Adrenal gland (tissue), 9 donors: ENCODE measurements at regions not wholly inside any gene's neighbourhood (a gene's known extent, or its start where the extent isn't known, plus 50 kb on each side); places are given as distances from the start of the nearest gene placed in this dataset.

ENCODE experiments used
- DNase-seq, 7 donors: peaks; one replicate each; pipeline ENCODE4 v3.0.0-alpha.2; 2019 to 2020
- H3K27ac ChIP-seq, 5 donors: fragments of 200-600 bp; sonication (generic) in 4 of 5; 1 replicate in 3 of 5; 2 replicates in 2 of 5; pipeline versions ENCODE4 v1.5.1 to v1.8.0; 2016 to 2020; ENCODE audit warnings: mild to moderate bottlenecking in 1 of 5
- H3K27me3 ChIP-seq: fragments of 200-600 bp; 2 replicates; pipeline ENCODE4 v1.8.0; 2021
- H3K36me3 ChIP-seq, 2 donors: fragments of 200-600 bp; replicated peaks in 1 of 2; 1 replicate in 1 of 2; 2 replicates in 1 of 2; pipeline versions ENCODE4 v1.5.1 to v1.8.0; 2018 to 2022
- H3K4me1 ChIP-seq, 2 donors: fragments of 200-600 bp; replicated peaks in 1 of 2; 1 replicate in 1 of 2; 2 replicates in 1 of 2; pipeline versions ENCODE4 v1.5.1 to v1.8.0; 2018 to 2021
- H3K4me3 ChIP-seq, 4 donors: fragments of 200-600 bp; sonication (generic) in 3 of 4; one replicate each; pipeline ENCODE4 v1.5.1; 2016 to 2018
- H3K9me3 ChIP-seq, 3 donors: fragments of 200-600 bp; sonication (generic) in 1 of 3; replicated peaks in 1 of 3; 1 replicate in 2 of 3; 2 replicates in 1 of 3; pipeline versions ENCODE4 v1.5.1 to v1.8.0; 2016 to 2021
- CTCF ChIP-seq, 6 experiments: fragments of 450-650 bp in 4 of 6; fragments of 200-600 bp in 2 of 6; sonication (generic) in 1 of 6; IDR thresholded peaks; 1 replicate in 5 of 6; 2 replicates in 1 of 6; pipeline versions ENCODE4 v1.5.1 to v1.8.0; 2016 to 2021; ENCODE audit warnings: antibody characterized with exemption in 6 of 6, mild to moderate bottlenecking in 2 of 6, moderate library complexity in 1 of 6
- POLR2A ChIP-seq, 2 donors: fragments of 450-650 bp; IDR thresholded peaks; one replicate each; pipeline ENCODE4 v1.6.1; 2017; ENCODE audit warnings: antibody characterized with exemption in 2 of 2, mild to moderate bottlenecking in 2 of 2, moderate library complexity in 1 of 2
- WGBS, 4 donors: extraction: QIAGEN DNeasy Blood & Tissue Kit in 2 of 4; methylation state at CpG; one replicate each; pipeline versions ENCODE4 v1.1.5 to v1.1.7; 2013 to 2017; 5-methylcytosine and 5-hydroxymethylcytosine counted together
- intact Hi-C, 2 donors: fragments of 100-400 bp; cut with DNase I; formaldehyde crosslinking; loops; one replicate each; pipeline versions ENCODE4 v1.14.1 to v1.15.0; 2022 to 2023
- donor health status: healthy with polysubstance abuse.
- donor health status: Bipolar disorder and iron deficiency.
- donor health status: DM: yes; HTN: yes; CAD: no.
- donor health status: DM: no; HTN: no; CAD: no.
- donor health status: DM: no; HTN: no; CAD: no.

DNA sequence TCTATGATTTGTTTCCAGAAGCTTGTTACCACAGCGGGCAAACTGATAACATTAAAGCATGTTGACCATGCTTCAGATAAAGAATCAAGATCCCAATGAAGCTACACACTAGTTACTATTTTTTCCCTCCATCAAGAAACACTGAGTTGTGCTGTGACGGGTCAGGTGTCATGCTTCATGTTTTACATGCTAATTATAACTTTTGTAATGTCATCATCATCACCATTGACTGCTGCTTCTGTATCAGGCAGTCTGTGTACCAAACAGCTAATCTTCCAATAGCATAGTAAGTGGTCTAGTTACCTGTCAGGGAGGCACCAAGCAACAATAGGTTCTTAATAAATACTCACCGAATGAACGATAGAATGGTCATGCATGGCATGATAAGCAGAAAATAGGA, 388.1 kb downstream of the THBS2 start:
- WGBS, 4 donors, result 89 to 93% (median 90%) methylated on average over 4 of the region's 4 CpGs
- intact Hi-C loops, result no loop called here
- H3K4me3 ChIP-seq, result no peak overlapping the region
- TF ChIP-seq POLR2A (IDR thresholded peaks at IDR 0.05), result no peak
- no peak for TF ChIP-seq CTCF (IDR thresholded peaks at IDR 0.05)
- no peaks in the 10 kb centered on the region for H3K4me1 ChIP-seq
- no peak for DNase-seq
- H3K27ac ChIP-seq, result no peak overlapping the region
- no peaks in the 10 kb centered on the region for H3K27me3 ChIP-seq
- H3K9me3 ChIP-seq, result no peaks in the 10 kb centered on the region
- H3K36me3 ChIP-seq, result no peaks in the 10 kb centered on the region

DNA sequence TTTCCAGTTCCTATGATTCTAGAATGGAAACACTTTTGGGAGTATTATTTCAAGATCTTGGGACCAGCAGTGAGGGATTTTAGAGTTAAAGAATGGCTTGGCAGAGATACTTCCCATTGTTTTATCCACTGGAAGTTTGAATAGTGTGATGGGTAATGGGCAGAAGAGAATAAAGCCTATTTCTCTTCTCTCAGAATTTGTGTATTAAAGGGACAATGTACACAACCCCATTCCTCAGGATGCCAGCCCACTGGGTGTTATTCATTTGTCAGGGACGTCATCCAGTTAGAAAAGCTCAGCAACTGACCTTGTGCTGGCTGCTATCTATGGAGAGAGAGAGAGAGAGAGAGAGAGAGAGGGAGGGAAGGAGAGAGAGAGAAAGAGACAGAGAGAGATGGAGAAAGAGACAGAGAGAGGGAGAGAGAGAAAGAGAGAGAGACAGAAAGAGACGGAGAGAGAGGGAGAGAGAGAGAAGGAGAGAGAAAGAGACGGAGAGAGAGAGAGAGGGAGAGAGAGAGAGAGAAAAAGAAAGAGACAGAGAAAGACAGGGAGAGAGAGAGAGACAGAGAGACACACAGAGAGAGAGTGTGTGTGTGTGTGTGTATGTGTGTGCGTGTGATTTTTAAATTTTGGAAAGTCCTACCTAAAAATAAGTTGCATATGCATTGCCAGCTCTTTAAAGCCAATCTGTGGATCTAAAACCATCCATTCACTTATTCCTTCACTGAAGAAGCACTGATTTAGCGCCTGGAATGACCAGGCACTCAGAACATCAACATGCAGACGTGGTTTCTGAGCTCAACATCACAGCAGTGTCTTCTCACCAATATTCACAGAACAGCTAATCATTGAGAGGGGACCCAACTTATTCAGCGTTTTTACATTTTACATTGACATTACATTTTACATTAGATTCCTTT, 388.8 kb downstream of the THBS2 start:
- TF ChIP-seq POLR2A (IDR thresholded peaks at IDR 0.05), result no peak
- no peak for TF ChIP-seq CTCF (IDR thresholded peaks at IDR 0.05)
- H3K36me3 ChIP-seq, result no peaks in the 10 kb centered on the region
- no peaks in the 10 kb centered on the region for H3K9me3 ChIP-seq
- H3K27ac ChIP-seq, result no peak overlapping the region
- no peaks in the 10 kb centered on the region for H3K4me1 ChIP-seq
- H3K4me3 ChIP-seq, result no peak overlapping the region
- intact Hi-C loops, result no loop called here
- H3K27me3 ChIP-seq, result no peaks in the 10 kb centered on the region
- WGBS, 4 donors, result 57 to 68% (median 65%) methylated on average over 7 of the region's 7 CpGs
- DNase-seq, result no peak

GRCh38 chr6:168863467-168863866, 390.2 kb downstream of the THBS2 start:
- no peak for DNase-seq
- no peak for TF ChIP-seq CTCF (IDR thresholded peaks at IDR 0.05)
- no peak for TF ChIP-seq POLR2A (IDR thresholded peaks at IDR 0.05)
- no peaks in the 10 kb centered on the region for H3K27me3 ChIP-seq
- H3K27ac ChIP-seq, result no peak overlapping the region
- 80 to 83% (median 82%) methylated on average over 4 of the region's 4 CpGs for WGBS, 4 donors
- H3K4me1 ChIP-seq, result no peaks in the 10 kb centered on the region
- no peaks in the 10 kb centered on the region for H3K36me3 ChIP-seq
- no peak overlapping the region for H3K4me3 ChIP-seq
- H3K9me3 ChIP-seq, result no peaks in the 10 kb centered on the region
- intact Hi-C loops, result no loop called here

GRCh38 chr6:168862346-168862980, 391.2 kb downstream of the THBS2 start:
- no peaks in the 10 kb centered on the region for H3K27me3 ChIP-seq
- H3K27ac ChIP-seq, result no peak overlapping the region
- H3K4me1 ChIP-seq, result no peaks in the 10 kb centered on the region
- WGBS, 4 donors, result 92 to 95% (median 94%) methylated on average over 10 of the region's 10 CpGs
- TF ChIP-seq CTCF (IDR thresholded peaks at IDR 0.05), result no peak
- no peaks in the 10 kb centered on the region for H3K36me3 ChIP-seq
- intact Hi-C loops, result no loop called here
- no peaks in the 10 kb centered on the region for H3K9me3 ChIP-seq
- no peak for DNase-seq
- no peak overlapping the region for H3K4me3 ChIP-seq
